ENCODE measurements at regions not wholly inside any gene's neighbourhood (a gene's known extent, or its start where the extent isn't known, plus 50 kb on each side); places are given as distances from the start of the nearest gene placed in this dataset.

DNA sequence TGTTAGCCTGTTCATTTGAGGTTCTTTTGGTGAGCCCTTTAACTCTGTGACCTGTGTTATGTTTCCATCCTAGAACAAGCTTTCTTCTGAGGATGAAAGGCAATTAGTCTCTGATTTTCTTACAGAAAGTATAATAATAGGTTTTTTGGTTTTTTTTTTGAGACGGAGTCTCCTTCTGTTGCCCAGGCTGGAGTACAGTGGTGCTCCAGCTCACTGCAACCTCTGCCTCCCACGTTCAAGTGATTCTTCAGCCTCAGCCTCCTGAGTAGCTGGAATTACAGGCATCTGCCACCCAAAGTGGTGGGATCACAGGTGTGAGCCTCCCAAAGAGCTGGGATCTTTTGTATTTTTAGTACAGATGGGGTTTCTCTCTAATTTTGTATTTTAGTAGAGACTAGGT is 52.7 kb upstream of the SYNE2 start:
- H3K36me3 ChIP-seq, result no peaks in the 10 kb centered on the region
- intact Hi-C loops (cut with DNase I), result no loop called here
- H3K4me1 ChIP-seq, result no peaks in the 10 kb centered on the region
- no peak overlapping the region for H3K27ac ChIP-seq
- DNase-seq (ENCODE audit: extremely low spot score in 2 of 2), result no peak
- no peaks in the 10 kb centered on the region for H3K27me3 ChIP-seq
- TF ChIP-seq POLR2AphosphoS5 (IDR thresholded peaks at IDR 0.05; ENCODE audit: insufficient read depth in 1 of 2, low read depth in 1 of 2), result no peak
- TF ChIP-seq, protein P1, sequence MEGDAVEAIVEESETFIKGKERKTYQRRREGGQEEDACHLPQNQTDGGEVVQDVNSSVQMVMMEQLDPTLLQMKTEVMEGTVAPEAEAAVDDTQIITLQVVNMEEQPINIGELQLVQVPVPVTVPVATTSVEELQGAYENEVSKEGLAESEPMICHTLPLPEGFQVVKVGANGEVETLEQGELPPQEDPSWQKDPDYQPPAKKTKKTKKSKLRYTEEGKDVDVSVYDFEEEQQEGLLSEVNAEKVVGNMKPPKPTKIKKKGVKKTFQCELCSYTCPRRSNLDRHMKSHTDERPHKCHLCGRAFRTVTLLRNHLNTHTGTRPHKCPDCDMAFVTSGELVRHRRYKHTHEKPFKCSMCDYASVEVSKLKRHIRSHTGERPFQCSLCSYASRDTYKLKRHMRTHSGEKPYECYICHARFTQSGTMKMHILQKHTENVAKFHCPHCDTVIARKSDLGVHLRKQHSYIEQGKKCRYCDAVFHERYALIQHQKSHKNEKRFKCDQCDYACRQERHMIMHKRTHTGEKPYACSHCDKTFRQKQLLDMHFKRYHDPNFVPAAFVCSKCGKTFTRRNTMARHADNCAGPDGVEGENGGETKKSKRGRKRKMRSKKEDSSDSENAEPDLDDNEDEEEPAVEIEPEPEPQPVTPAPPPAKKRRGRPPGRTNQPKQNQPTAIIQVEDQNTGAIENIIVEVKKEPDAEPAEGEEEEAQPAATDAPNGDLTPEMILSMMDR (IDR thresholded peaks at IDR 0.05), result no peak
- no peak for TF ChIP-seq POLR2A (IDR thresholded peaks at IDR 0.05)
- H3K4me3 ChIP-seq, result peak overlapping the region; percentile 6 to 22
- no peaks in the 10 kb centered on the region for H3K9me3 ChIP-seq

- Histone ChIP-seq H3K36me3 (no peaks in the 10 kb centered on the region), H3K4me3 (no peak overlapping the region), H3K9me3 (no peaks in the 10 kb centered on the region), H3K27me3 (no peaks in the 10 kb centered on the region), H3K4me1 (no peaks in the 10 kb centered on the region), H3K27ac (no peak overlapping the region)
- no peak for TF ChIP-seq POLR2A (IDR thresholded peaks at IDR 0.05)
- no peak for TF ChIP-seq POLR2AphosphoS5 (IDR thresholded peaks at IDR 0.05; ENCODE audit: insufficient read depth in 1 of 2, low read depth in 1 of 2)
- TF ChIP-seq, protein P1 (IDR thresholded peaks at IDR 0.05), result no peak
- no peak for DNase-seq (ENCODE audit: extremely low spot score in 2 of 2)
- intact Hi-C loops (cut with DNase I), result no loop called here
Observed at GRCh38 chr14:63800651-63801375, 52.0 kb upstream of the SYNE2 start.

Data from vagina (tissue), 2 donors.